Body of pancreas (tissue), 4 donors: ENCODE measurements at regions not wholly inside any gene's neighbourhood (a gene's known extent, or its start where the extent isn't known, plus 50 kb on each side); places are given as distances from the start of the nearest gene placed in this dataset.

Experiments
- CTCF ChIP-seq, 7 experiments: fragments of 450-650 bp in 4 of 7; fragments of 200-600 bp in 3 of 7; sonication (generic) in 3 of 7; IDR thresholded peaks; one replicate each; pipeline ENCODE4 v1.5.1; 2016 to 2019; ENCODE audit warnings: antibody characterized with exemption in 7 of 7
- POLR2A ChIP-seq, 3 donors: fragments of 450-650 bp; IDR thresholded peaks; one replicate each; pipeline ENCODE4 v1.6.1; 2016; ENCODE audit warnings: antibody characterized with exemption in 3 of 3, mild to moderate bottlenecking in 2 of 3

- TF ChIP-seq CTCF (IDR thresholded peaks at IDR 0.05) (no peak), POLR2A (IDR thresholded peaks at IDR 0.05) (no peak)
Observed at GRCh38 chr2:16323126-16323520, 342.5 kb downstream of the CYRIA start.
